CD14-positive monocyte (primary cell): ENCODE measurements at regions not wholly inside any gene's neighbourhood (a gene's known extent, or its start where the extent isn't known, plus 50 kb on each side); places are given as distances from the start of the nearest gene placed in this dataset.

Experiments used
- DNase-seq, 3 donors: peaks; one replicate each; pipeline ENCODE4 v3.0.0-alpha.2; 2011 to 2022
- H2AFZ ChIP-seq: 2 replicates; pipeline ENCODE4 v1.6.0; 2012; ENCODE audit warnings: mild to moderate bottlenecking, low read depth, low read length, inconsistent platforms; ENCODE audit not compliant: insufficient read depth, poor library complexity, severe bottlenecking
- H3K27ac ChIP-seq, 2 donors: 1 replicate in 1 of 2; 2 replicates in 1 of 2; pipeline ENCODE4 v1.5.1; 2012 to 2013; ENCODE audit warnings: low read length in 2 of 2, control low read depth in 1 of 2, inconsistent platforms in 1 of 2, low read depth in 1 of 2, mild to moderate bottlenecking in 1 of 2
- H3K27me3 ChIP-seq, 2 donors: one replicate each; pipeline versions ENCODE4 v1.6.0 to v1.6.1; 2011 to 2013; ENCODE audit warnings: low read length in 2 of 2; ENCODE audit not compliant: control insufficient read depth in 2 of 2, insufficient read depth in 2 of 2
- H3K36me3 ChIP-seq, 2 donors: replicated peaks in 1 of 2; 1 replicate in 1 of 2; 2 replicates in 1 of 2; pipeline versions ENCODE4 v1.5.1 to v1.6.1; 2012 to 2013; ENCODE audit warnings: low read length in 2 of 2, control low read depth in 1 of 2, inconsistent platforms in 1 of 2, mild to moderate bottlenecking in 1 of 2; ENCODE audit not compliant: insufficient read depth in 2 of 2, control insufficient read depth in 1 of 2
- H3K4me1 ChIP-seq, 2 donors: 1 replicate in 1 of 2; 2 replicates in 1 of 2; pipeline versions ENCODE4 v1.5.1 to v1.6.1; 2012 to 2013; ENCODE audit warnings: low read length in 2 of 2, control low read depth in 1 of 2, inconsistent platforms in 1 of 2, mild to moderate bottlenecking in 1 of 2, moderate library complexity in 1 of 2; ENCODE audit not compliant: insufficient read depth in 2 of 2, control insufficient read depth in 1 of 2
- H3K4me2 ChIP-seq: replicated peaks from 2 replicates; pipeline ENCODE3; 2012; ENCODE audit warnings: low read length, moderate library complexity, mild to moderate bottlenecking; ENCODE audit not compliant: poor library complexity, severe bottlenecking; ENCODE audit errors: extremely low read depth
- H3K4me3 ChIP-seq, 3 experiments: fragments of 200-600 bp in 1 of 3; sonication (generic) in 1 of 3; replicated peaks in 1 of 3; 1 replicate in 2 of 3; 2 replicates in 1 of 3; pipeline ENCODE4 v1.5.1; 2011 to 2013; ENCODE audit warnings: low read length in 3 of 3, mild to moderate bottlenecking in 3 of 3, control low read depth in 2 of 3, low read depth in 2 of 3, inconsistent platforms in 1 of 3, moderate library complexity in 1 of 3
- H3K79me2 ChIP-seq: 2 replicates; pipeline ENCODE4 v1.6.0; 2012; ENCODE audit warnings: mild to moderate bottlenecking, control low read depth, inconsistent platforms, low read length, moderate library complexity; ENCODE audit not compliant: insufficient read depth
- H3K9ac ChIP-seq: 2 replicates; pipeline ENCODE4 v1.6.0; 2017; ENCODE audit warnings: low read length, mild to moderate bottlenecking; ENCODE audit not compliant: insufficient read depth, poor library complexity, severe bottlenecking
- H3K9me3 ChIP-seq, 2 donors: replicated peaks in 1 of 2; 1 replicate in 1 of 2; 2 replicates in 1 of 2; pipeline versions ENCODE4 v1.5.1 to v1.6.1; 2012 to 2013; ENCODE audit warnings: low read length in 2 of 2, control low read depth in 1 of 2; ENCODE audit not compliant: control insufficient read depth in 1 of 2, insufficient read depth in 1 of 2
- H4K20me1 ChIP-seq: 2 replicates; pipeline ENCODE4 v1.6.0; 2012; ENCODE audit warnings: mild to moderate bottlenecking, low read length, control low read depth, moderate library complexity; ENCODE audit not compliant: insufficient read depth
- H3K27ac Mint-ChIP-seq, 7 donors: one replicate each; pipeline ENCODE4 v1.8.0; 2020; ENCODE audit warnings: mild to moderate bottlenecking in 7 of 7, mixed read lengths in 7 of 7, moderate library complexity in 6 of 7, inconsistent platforms in 2 of 7
- H3K27me3 Mint-ChIP-seq, 3 donors: one replicate each; pipeline ENCODE4 v1.8.0; 2021 to 2022; ENCODE audit warnings: low read depth in 3 of 3, mild to moderate bottlenecking in 3 of 3, mixed read lengths in 3 of 3, moderate library complexity in 3 of 3, inconsistent platforms in 1 of 3
- H3K36me3 Mint-ChIP-seq, 2 donors: one replicate each; pipeline ENCODE4 v1.8.0; 2020; ENCODE audit warnings: mixed read lengths in 2 of 2, inconsistent platforms in 1 of 2, mild to moderate bottlenecking in 1 of 2
- H3K4me1 Mint-ChIP-seq: one replicate; pipeline ENCODE4 v1.8.0; 2020; ENCODE audit warnings: mild to moderate bottlenecking, mixed read lengths
- H3K4me3 Mint-ChIP-seq, 2 donors: one replicate each; pipeline ENCODE4 v1.8.0; 2020; ENCODE audit warnings: mild to moderate bottlenecking in 2 of 2, mixed read lengths in 2 of 2, moderate library complexity in 1 of 2
- H3K9me3 Mint-ChIP-seq, 7 donors: one replicate each; pipeline ENCODE4 v1.8.0; 2020 to 2022; ENCODE audit warnings: mixed read lengths in 7 of 7, mild to moderate bottlenecking in 6 of 7, moderate library complexity in 6 of 7, inconsistent platforms in 2 of 7
- CTCF ChIP-seq: fragments of 200-600 bp; IDR thresholded peaks from one replicate; pipeline ENCODE4 v1.8.0; 2022; ENCODE audit warnings: antibody characterized with exemption, mild to moderate bottlenecking
- WGBS: methylation state at CpG from one replicate; pipeline ENCODE4 v1.1.5; 2013; ENCODE audit warnings: missing lambda C conversion rate; ENCODE audit not compliant: insufficient coverage; 5-methylcytosine and 5-hydroxymethylcytosine counted together
- intact Hi-C, 2 donors: fragments of 100-400 bp; cut with micrococcal nuclease; formaldehyde crosslinking; loops; one replicate each; pipeline versions ENCODE4 v1.15.0 to v1.15.1; 2023

DNA sequence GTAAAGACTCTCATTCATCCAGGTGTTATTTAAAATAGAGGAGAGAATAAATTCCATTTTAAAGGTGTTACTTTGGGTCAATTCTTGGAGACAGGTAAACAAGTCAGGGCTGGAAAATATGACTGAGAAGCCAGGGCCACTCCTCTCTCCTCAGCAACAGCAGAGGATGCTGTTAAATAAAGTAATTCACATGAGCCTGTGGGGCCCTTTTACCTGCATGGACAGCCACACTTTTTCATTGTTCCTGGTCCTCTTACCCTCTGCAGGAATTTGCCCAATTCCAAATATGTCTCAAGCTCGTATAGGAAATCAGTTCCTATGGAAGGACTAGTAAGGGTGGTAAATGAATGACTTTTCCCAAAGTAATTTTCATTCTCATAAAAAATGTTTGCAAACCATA lies 420.1 kb upstream of the KLF6 start:
- intact Hi-C loops = no loop called here

DNA sequence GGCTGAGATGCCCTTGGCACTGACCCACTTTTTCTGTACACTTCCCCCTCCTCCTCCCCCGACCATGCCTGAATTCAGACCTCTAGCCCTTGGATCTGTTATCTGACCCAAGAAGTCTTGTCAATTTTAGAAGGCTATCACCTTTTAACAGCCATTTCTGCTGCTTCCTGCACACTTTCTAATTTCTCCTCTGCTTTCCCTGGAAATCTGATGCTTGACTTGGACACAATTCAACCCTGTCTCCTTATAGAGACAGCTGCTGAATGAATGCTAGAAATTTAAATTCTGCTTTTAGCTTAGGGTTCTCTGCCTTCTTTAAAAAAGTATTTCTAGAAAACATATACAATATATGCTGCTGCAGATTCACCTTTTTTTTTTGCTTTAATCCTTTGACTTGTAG lies 417.9 kb upstream of the KLF6 start:
- TF ChIP-seq CTCF = no peak

More for the DNA sequence above, 420.1 kb upstream of the KLF6 start:
- no peaks in the 10 kb centered on the region for H3K36me3 ChIP-seq
- H3K4me1 ChIP-seq = peaks cover 0 to 3% of the 10 kb centered on the region in 2 donors
- no peak overlapping the region for H2AFZ ChIP-seq
- peaks cover 0 to 3% of the 10 kb centered on the region in 2 donors for H3K9me3 ChIP-seq
- Mint-ChIP-seq H3K36me3 (no peaks in the 10 kb centered on the region), H3K27me3 (peaks cover 1 to 7% (median 4%) of the 10 kb centered on the region in 3 donors), H3K27ac (no peak overlapping the region), H3K4me3 (no peak overlapping the region), H3K9me3 (peaks cover 0 to 5% (median 3%) of the 10 kb centered on the region in 7 donors), H3K4me1 (peaks cover 5% of the 10 kb centered on the region)
- H3K27me3 ChIP-seq = no peaks in the 10 kb centered on the region
- no peak for DNase-seq
- no CpG with 5 or more reads among the region's 1 CpG for WGBS
- H4K20me1 ChIP-seq = no peaks in the 10 kb centered on the region
- no peak overlapping the region for H3K4me3 ChIP-seq
- no peak overlapping the region for H3K27ac ChIP-seq
- no peak overlapping the region for H3K9ac ChIP-seq
- no peak for TF ChIP-seq CTCF
- no peak overlapping the region for H3K4me2 ChIP-seq
- no peaks in the 10 kb centered on the region for H3K79me2 ChIP-seq

More for the DNA sequence above, 417.9 kb upstream of the KLF6 start:
- Mint-ChIP-seq H3K27ac (no peak overlapping the region), H3K9me3 (peaks cover 0 to 5% (median 2%) of the 10 kb centered on the region in 7 donors), H3K4me1 (peaks cover 5% of the 10 kb centered on the region), H3K27me3 (peaks cover 1 to 5% (median 5%) of the 10 kb centered on the region in 3 donors), H3K36me3 (no peaks in the 10 kb centered on the region), H3K4me3 (no peak overlapping the region)
- Histone ChIP-seq H4K20me1 (no peaks in the 10 kb centered on the region), H3K36me3 (no peaks in the 10 kb centered on the region), H3K27me3 (no peaks in the 10 kb centered on the region), H3K4me2 (no peak overlapping the region), H3K27ac (no peak overlapping the region), H2AFZ (no peak overlapping the region), H3K9ac (no peak overlapping the region), H3K4me3 (no peak overlapping the region), H3K79me2 (no peaks in the 10 kb centered on the region), H3K4me1 (peaks cover 0 to 3% of the 10 kb centered on the region in 2 donors), H3K9me3 (peaks cover 0 to 3% of the 10 kb centered on the region in 2 donors)
- intact Hi-C loops = no loop called here
- WGBS = 91% methylated on average over 1 of the region's 1 CpG
- DNase-seq = no peak
